ENCODE measurements at regions not wholly inside any gene's neighbourhood (a gene's known extent, or its start where the extent isn't known, plus 50 kb on each side); places are given as distances from the start of the nearest gene placed in this dataset.

GRCh38 chr18:76756531-76757253 is 65.7 kb upstream of the ZNF236 start:
- no peak for TF ChIP-seq EP300 (IDR thresholded peaks at IDR 0.05; ENCODE audit: borderline replicate concordance in 1 of 2, low read depth in 1 of 2, low read length in 1 of 2)
- no peak for TF ChIP-seq CTCF (IDR thresholded peaks at IDR 0.05)
- TF ChIP-seq SIN3A (IDR thresholded peaks at IDR 0.05; ENCODE audit: borderline replicate concordance, low read depth, low read length): no peak
- TF ChIP-seq MAX (IDR thresholded peaks at IDR 0.05; ENCODE audit: low read depth): no peak
- no peak for TF ChIP-seq POLR2AphosphoS5 (IDR thresholded peaks at IDR 0.05; ENCODE audit: low read depth, low read length)

All from SK-N-SH (cell line).